Nucleus accumbens (tissue), 56 donors: ENCODE measurements at regions not wholly inside any gene's neighbourhood (a gene's known extent, or its start where the extent isn't known, plus 50 kb on each side); places are given as distances from the start of the nearest gene placed in this dataset.

Source experiments
- DNase-seq, 56 donors: peaks; one replicate each; lab custom pipeline; 2025; lab: John Stamatoyannopoulos, UW

DNA sequence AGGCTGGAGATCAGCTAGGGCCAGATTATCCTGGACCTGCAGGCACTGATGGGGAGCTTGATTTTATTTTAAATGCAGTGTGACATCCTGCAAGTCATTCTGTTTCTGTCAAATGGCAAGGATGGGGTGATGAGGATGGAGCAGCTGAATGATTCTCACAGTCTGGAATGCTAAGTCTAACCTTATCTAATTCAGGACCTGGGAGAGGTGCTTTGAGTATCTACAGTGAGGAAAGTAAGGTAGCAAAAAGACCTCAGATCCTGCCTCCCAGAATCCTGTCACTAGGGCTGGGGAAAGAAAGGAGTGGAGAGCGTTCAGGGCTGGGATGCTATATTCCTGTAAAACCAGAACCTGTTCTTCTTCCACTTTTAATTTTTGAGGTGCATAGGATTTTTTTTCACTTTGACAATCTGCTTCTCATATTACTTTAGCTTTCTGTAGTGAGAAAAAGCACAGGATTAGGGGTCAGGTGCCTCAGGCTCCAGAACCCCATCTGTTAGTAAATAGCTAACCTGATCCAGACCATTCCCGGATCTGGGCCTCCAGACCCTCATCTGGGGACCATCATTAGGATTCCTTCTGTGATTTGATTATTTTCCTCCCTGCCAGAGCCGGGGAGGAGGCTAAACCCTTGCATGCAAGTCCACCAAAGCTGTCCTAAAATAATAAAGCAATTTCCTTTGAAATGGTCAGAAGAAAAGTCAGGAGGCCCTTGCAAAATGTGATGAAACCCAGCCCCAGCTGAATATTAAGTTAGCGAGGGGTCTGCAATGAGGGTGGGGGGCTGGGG, 54.7 kb downstream of the ASCL1 start:
- no peak for DNase-seq

DNA sequence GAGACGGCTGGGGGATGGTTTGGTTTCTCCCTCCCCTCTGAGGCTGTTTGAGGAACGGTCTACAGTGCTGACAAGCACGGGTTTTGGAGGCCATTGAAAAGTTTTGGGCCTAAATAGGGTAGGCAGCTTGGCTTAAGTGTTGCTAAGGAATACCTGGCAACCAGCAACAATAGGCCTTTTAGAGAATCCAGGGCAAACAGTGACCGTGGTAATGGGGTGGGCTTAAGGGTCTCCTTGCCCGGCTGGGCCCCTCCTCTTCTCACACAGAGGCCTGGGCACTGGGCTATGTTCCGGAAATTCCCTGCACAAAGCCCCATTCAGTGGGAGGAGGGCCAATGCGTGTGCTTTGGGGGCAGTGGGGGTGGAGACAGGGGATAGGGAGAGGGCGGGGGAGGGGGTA, 55.4 kb downstream of the ASCL1 start:
- peak in 50 of 56 donors; percentile 3 to 86 (median 44) for DNase-seq

DNA sequence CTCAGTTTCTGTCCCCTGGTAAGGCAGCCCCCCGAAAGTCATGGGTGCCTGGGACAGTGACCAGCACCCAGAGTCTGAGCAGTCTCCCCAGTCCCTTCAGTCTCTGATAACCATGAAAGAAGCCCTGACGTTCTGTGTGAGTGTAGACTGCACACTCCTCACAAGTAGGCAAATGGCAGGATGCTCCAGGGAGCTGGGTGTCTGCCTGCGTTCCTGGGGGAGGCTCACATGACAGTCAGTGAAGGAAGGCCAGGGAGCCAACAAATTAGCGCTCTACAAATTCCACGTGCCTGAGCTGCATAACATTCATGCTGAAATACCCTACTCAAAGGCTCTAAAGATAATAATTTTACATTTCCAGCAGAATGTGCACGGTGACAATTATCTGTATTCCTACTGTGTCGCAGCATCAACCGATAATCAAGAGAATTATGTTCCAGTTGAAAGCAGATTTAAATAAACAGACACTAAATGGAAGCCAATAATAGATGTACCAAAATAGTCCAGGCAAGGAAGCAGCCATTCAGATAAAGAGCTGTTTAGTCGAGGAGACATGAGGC, 56.3 kb downstream of the ASCL1 start:
- DNase-seq, result peak in 11 of 56 donors; percentile 1 to 31 (median 7)

DNA sequence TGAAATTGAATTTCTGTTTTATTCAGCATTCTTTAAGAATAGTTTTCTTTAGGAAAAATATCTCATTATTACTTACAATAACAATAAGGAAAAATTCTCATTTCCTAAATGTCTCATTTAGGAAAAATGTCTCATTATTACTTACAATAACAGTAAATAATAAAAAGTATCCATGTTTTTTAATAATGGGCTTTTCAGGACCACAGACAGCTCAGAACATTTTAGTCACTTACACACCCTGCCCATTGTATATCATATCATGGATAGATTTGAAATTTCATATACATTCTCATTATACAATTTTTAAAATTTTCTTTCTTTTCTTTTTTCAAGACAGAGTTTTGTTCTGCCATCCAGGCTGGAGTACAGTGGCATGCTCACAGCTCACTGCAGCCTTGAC, 58.9 kb downstream of the ASCL1 start:
- DNase-seq, result no peak

DNA sequence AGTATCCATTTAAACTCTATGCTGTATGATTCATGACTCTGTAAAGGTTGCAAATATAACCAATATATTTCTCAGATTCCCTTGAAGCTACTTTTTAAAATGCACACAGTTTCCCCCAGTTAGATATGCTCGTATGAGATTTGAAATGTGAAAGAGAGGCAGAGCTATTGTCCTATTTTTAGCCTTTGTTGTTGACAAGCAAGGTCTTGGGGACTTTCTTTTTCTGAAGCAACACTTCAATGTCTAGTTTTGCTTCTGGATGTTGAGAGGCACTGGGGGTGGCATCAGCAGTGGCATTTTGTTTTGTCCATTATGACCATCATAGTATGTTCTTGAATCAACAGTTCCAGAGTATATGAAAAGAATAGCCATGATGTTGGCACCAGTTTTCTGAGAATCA, 63.4 kb downstream of the ASCL1 start:
- DNase-seq, result no peak

DNA sequence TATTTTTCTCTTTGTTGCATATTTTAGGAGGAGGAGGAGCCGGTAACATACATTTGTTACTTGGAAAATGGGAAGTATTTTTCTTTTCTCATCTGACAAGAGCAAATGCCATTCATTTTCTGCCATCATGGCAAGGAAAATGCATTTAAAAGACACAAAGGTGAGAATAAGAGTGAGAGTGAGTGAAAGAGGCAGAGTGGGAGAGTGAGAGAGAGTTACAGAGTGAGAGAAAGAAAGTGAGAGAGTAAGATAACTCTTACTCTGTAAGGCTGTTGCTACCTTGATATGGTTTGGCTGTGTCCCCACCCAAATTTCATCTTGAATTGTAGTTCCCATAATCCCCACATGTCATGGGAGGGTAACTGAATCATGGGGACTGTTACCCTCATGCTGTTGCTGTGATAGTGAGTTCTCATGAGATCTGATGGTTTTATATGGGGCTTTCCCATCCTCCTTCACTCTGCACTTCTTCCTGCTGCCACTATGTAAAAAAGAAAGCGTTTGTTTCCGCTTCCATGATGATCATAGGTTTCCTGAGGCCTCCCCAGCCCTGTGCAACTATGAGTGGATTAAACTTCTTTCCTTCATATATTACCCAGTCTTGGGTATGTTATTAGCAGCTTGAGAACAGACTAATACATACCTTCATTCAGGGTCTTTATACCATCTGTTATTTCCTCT, 64.2 kb downstream of the ASCL1 start:
- DNase-seq, result no peak

DNA sequence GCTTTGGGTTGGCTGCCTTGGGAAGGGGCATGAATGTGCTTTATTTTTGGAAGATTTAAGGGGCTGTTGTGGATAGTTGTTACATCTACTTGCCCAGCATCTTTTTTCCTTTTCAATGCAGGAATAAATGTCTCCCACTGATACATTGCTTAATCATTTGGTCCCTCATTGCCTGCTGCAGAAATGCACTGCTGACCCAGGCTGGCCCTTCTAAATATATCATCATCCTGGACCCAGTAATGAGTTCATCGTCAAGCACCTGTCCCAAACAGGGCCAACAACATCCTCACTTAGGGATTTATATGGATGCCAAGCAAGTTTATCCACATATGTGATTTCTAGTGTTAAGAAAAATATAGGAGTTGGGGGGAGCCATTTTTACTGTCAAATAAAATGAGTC, 67.2 kb downstream of the ASCL1 start:
- no peak for DNase-seq

DNA sequence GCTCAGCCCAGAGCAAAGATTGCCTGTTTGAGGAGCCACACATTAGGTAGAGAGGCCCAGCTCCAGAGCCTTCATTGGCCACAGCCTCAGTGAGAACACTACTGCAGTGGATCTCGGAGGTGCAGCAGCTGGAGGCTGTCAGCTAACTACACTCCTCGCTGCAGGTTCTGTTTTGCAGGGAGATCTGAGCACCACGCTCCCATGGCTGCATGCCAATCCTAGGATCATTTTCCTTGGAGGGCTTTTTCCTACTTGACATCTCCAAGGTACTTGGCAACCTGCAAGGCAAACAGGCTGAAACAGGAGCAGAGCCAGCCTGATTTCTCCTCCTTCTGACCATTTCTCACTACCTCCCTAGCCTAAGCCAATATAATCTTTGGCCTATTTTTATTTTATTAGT, 69.2 kb downstream of the ASCL1 start:
- peak in 3 of 56 donors; percentile 4 to 19 (median 6) for DNase-seq

DNA sequence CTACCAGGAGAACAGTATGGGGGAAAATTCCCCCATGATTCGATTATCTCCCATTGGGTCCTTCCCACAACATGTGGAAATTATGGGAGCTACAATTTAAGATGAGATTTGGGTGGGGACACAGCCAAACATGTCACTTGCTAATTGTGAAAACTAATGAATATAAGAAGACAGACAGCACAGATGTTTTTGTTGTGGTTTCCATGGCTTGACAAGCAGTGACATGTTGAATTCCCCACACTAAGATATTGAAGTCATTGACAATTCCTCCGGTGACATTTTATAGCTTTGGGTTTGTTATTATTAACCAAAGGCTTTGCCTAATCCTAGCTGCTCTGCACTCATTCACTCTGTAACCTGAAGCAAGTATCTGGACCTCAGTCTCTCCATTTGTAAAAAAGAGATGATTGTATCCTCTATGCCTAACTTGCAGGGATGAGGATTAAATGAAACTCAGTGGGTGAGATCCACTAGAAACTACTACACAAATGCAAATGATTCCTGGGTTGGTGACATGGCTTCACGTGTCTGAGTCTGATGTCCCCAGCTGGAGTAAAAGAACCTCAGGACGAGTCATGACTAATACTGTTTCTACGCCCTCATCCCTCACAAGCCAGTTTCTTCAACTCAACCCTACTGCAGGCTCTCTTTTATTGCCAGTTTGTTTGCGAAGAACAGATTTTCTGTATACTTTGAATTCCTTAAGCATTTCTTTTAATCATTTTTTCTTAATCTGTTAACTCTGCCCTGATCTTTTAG, 71.6 kb downstream of the ASCL1 start:
- no peak for DNase-seq

DNA sequence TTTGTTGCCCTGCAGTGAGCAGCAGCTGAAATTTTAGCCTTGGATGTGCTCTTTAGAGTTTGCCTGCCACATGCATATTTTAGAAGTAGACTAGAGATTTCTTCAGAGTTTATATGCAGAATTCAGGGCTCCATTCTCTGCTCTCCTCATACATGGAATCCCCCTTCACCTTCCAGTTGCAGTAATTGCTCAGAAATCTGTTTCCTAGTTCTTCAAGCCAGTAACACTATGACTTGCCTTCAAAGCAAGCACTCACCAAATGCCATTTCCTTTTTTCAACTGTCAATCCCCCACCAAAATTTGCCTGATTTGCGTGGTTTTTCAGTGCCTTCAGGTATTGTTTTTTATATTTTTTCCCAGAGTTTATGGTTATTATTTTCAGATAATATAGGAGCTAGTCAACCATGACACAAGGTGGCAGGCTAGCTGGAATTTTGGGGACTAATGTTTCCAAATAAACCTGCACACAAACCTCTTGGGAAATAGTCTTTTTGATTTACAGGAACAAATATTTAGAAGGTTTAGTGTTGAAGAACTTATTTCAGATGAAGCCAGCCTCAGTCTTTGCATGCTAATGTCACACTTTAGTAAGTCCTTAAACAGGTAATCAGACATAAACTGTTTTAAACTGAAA, 79.2 kb downstream of the ASCL1 start:
- no peak for DNase-seq

DNA sequence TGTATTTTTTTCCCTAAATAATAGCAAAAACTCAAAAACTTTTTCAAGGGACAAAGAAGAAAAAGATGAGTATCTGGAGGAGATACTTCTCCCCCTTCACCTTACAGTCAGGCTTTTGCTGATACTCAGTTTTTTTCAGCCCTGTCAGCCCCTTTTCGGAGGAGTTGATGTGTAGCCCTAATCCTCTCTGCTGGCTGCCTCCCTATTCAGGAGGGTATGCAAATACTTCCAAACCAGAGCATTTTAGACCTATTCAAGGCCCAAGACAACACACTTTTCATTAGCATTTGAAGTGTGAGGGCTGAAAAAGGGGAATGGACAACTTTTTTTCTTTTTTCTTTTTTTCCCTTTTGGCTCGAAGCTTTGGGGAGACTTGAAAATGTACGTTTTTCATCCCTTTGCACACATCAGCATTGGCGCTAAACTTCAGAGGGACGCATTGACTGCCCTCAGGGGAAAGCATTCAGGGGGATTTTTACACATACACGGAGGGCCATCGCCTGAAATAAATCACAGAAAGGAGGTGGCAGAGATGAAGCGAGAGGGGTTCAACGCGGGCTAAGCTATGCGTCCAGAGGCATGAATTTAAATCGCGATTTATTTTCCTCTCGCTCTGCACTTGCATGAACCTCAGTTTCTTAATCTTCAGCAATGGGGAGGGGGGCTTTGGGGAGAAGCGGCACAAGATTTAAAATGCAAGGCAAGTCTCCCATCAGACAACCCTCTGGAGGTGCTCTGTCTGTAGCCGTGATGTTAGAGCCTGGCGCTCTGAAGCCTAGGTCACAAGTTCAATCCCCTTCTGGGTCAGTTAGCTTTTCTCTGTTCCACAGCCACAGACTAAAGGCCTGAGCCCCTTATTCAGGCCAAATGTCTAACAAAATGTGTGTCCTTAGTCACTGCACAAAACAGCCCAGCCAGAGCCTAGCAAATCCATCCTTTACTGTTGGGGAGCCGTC, 86.3 kb downstream of the ASCL1 start:
- DNase-seq, result no peak

DNA sequence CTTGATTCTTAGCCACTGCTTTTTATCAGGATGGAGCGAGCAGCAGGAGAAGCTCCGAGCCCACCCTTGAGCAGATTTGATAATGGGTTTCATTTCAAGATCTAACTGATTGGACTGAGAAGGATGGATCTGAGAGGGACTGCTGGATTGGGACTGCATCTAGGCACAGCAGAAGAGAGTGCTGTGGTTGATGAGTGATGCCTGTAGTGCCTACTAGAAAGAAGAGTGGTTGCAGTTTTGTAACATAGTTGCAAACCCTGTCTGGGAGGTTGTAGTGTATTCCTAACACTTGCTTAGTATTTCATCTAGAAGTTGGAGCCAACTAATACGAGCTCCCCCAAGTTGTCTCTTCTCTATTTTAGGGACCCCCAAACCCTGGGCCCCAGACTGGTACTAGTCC, 88.7 kb downstream of the ASCL1 start:
- DNase-seq, result no peak

DNA sequence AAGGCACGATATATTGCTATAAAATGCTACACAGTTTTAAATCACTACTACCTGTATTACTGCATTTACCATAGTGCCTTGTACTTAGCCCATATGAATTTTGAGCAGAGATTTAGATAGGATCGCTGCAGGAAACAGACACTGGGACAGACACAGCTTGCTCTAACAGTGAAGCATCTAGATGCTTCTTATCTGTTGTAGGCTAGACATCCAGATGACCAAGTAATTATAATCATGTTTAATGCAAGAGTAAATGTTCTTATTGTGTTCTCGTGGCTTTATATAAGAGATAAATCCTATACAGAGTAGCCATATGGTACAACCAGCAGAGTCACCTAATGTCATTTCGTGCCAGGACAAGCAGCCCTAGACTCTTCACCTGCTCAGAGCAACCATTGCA, 92.8 kb downstream of the ASCL1 start:
- DNase-seq, result no peak

DNA sequence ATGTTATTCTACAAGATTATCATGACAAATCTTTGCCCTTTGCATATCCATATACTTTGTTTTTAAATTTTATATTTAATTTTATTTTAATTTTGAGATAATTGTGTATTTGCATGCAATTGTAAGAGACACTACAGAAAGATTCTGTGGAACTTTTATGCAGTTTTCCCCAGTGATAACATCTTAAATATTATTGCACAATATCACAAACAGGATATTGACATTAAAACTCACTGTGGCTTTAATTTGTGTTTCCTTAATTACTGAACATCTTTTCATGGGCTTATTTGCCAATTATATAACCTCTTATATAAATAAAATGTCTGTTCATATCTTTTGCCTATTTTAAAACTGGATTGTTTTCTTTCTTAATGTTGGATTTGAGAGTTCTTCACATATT, 95.6 kb downstream of the ASCL1 start:
- DNase-seq, result no peak

DNA sequence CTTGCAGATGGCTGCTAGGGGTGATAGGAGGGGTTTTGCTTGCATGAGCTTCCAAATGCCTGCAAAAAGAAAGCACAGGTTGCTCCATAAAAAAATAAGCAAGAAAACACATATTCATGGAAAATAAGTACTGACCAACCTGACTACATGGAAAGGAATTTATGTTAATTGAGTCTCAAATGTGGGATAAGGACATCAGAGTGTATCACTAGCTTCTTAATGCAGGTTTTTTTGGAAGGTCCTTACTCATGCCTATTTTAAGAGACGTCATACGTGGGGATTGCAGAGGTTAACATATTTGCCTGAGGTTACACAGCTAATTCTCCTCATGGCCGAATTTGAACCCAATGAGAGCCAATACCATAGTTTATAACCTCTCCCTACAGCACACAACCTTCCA, 116.2 kb downstream of the ASCL1 start:
- DNase-seq, result no peak

DNA sequence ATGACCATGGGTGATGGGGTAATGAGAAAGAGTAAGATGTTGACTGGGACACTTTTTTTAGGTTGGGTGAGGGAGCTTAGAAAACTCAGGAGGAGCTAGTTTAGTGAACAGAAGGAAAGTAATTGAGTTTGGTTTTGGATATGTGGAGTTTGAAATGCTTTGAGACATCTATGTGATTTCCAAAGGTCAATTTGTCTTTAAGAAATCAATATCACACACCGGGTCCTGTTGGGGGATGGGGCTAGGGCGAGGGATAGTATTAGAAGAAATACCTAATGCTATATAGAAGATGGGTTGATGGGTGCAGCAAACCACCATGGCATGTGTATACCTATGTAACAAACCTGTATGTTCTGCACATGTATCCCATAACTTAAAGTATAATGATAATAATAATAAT, 118.4 kb downstream of the ASCL1 start:
- no peak for DNase-seq

DNA sequence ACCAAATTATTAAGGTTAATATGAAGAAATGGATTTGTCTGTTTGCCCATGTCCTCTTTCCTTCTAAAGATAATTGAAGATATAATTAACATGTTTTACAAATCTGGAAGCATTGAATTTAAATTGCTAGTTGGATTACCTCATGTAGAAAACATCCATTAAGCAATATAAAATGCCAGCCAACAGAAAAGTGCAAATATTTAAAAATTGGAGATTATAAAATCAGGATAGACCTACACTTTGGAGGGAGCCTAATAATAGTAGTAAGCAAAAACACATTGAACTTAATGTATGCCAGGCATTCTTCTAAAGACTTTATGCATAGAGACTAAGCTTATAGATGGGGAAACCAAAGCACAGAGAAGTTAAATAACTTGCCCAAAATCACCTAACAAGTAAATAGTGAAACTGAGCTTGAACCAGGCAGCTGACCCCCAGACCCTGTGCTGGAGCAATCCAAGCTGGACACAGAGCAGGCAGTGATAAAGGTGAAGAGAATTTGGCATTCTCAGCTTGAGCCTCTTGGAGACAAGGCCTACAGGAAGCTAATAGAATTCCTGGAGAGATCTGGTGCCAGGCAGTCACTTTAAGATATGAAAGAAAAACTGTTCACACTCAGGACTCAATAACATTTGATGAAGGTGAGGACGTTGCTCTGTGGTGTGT, 119.8 kb downstream of the ASCL1 start:
- DNase-seq, result no peak

DNA sequence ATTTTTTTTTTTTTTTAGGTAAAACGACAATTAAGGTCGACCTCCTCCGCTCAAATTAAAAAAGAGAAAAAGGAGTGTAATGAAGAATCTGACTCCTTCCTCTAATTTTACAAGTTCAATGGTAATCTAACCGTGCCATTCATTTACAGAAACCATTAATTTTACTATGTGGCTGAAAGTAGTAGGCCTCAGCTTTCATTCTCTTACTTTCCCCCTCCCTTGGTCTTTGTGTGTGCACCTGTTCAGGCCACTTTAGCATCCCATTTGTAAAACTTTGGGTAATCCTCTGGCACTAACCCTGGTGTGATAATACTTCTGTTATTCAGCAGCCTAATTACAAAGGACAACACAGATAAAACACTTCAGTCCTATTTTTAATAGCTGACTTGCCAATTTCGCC, 128.1 kb downstream of the ASCL1 start:
- no peak for DNase-seq

DNA sequence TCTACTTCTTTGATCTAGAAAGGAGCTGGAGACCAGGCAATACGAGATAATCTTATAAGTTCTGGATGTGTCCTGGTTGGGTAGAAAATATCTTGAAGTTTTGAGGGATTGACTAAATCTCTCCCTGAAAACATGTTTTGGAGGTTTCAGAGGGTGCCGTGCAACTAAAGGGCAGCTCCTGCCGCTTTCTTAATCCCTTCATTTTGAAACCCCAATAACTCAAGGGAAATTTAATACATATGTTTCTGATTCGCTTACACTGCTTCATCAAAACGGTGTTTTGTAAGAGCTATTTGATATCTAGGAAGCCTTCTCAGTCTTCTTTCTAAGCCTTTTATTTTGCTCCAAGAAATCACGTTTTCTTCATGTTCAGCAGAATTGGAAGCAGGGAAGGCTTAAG, 129.0 kb downstream of the ASCL1 start:
- no peak for DNase-seq
